ENCODE measurements at regions not wholly inside any gene's neighbourhood (a gene's known extent, or its start where the extent isn't known, plus 50 kb on each side); places are given as distances from the start of the nearest gene placed in this dataset.

- intact Hi-C loops (cut with micrococcal nuclease; ENCODE audit: unreplicated experiment) = no loop called here
- ChIA-PET CTCF (no interaction called here), RAD21 (ENCODE audit: unreplicated experiment) (no interaction called here), SMC1A (ENCODE audit: uncharacterized antibody, unreplicated experiment) (interaction anchor here (0.6 to 1.0 kb wide), 2 partner anchors 32 to 244 kb away, joined by 3 read pairs; no protein-coding TSS in a partner anchor), POLR2A (no interaction called here)
- Histone ChIP-seq H3K79me2 (ENCODE audit: control insufficient read depth, insufficient read depth, low read length) (no peaks in the 10 kb centered on the region), H3K36me3 (ENCODE audit: control insufficient read depth in 2 of 2, insufficient read depth in 2 of 2, low read length in 1 of 2) (no peaks in the 10 kb centered on the region), H2AFZ (ENCODE audit: control insufficient read depth, low read depth, low read length) (no peak overlapping the region), H3K27ac (ENCODE audit: control insufficient read depth, insufficient read depth) (no peak overlapping the region), H3K4me2 (ENCODE audit: control insufficient read depth, insufficient read depth) (no peak overlapping the region), H3K4me1 (ENCODE audit: control insufficient read depth, insufficient read depth, low read length) (no peaks in the 10 kb centered on the region), H3K9ac (ENCODE audit: control insufficient read depth, insufficient read depth, low read length) (no peak overlapping the region), H3K4me3 (no peak overlapping the region), H4K20me1 (ENCODE audit: control insufficient read depth, insufficient read depth) (no peaks in the 10 kb centered on the region), H3K27me3 (replicated peaks in 1 of 2; ENCODE audit: control insufficient read depth in 2 of 2, insufficient read depth in 2 of 2, low read length in 1 of 2) (no peaks in the 10 kb centered on the region), H3K9me3 (replicated peaks; ENCODE audit: control insufficient read depth, insufficient read depth, low read length) (no peaks in the 10 kb centered on the region)
- in situ Hi-C loops (cut with MboI) = no loop called here
- BruUV-seq (replicated peaks) = no TSS peak
- 58% methylated on average over 13 of the region's 13 CpGs for WGBS (ENCODE audit: insufficient coverage, insufficient replicate concordance, low lambda C conversion rate, missing lambda C conversion rate)
- FAIRE-seq (no peak), ATAC-seq (no peak), DNase-seq (ENCODE audit: low read depth, low spot score) (no peak)
- TF ChIP-seq NFXL1 (IDR thresholded peaks at IDR 0.05; ENCODE audit: borderline replicate concordance) = no peak
- TF ChIP-seq, protein P1, sequence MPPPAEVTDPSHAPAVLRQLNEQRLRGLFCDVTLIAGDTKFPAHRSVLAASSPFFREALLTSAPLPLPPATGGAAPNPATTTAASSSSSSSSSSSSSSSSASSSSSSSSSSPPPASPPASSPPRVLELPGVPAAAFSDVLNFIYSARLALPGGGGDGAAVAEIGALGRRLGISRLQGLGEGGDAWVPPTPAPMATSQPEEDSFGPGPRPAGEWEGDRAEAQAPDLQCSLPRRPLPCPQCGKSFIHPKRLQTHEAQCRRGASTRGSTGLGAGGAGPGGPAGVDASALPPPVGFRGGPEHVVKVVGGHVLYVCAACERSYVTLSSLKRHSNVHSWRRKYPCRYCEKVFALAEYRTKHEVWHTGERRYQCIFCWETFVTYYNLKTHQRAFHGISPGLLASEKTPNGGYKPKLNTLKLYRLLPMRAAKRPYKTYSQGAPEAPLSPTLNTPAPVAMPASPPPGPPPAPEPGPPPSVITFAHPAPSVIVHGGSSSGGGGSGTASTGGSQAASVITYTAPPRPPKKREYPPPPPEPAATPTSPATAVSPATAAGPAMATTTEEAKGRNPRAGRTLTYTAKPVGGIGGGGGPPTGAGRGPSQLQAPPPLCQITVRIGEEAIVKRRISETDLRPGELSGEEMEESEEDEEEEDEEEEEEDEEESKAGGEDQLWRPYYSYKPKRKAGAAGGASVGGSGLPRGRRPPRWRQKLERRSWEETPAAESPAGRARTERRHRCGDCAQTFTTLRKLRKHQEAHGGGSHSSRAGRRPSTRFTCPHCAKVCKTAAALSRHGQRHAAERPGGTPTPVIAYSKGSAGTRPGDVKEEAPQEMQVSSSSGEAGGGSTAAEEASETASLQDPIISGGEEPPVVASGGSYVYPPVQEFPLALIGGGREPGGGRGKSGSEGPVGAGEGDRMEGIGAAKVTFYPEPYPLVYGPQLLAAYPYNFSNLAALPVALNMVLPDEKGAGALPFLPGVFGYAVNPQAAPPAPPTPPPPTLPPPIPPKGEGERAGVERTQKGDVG (CRISPR knock-in tag; IDR thresholded peaks at IDR 0.05) = no peak
- TF ChIP-seq NR2C2 (IDR thresholded peaks at IDR 0.05; ENCODE audit: borderline replicate concordance, control insufficient read depth, insufficient read length, low read depth) = no peak
- no peak for TF ChIP-seq TCF12 (IDR thresholded peaks at IDR 0.05; ENCODE audit: low read depth, low read length)
- TF ChIP-seq BMI1 (IDR thresholded peaks at IDR 0.05; ENCODE audit: borderline replicate concordance) = no peak
- TF ChIP-seq PBX3 (IDR thresholded peaks at IDR 0.05; ENCODE audit: insufficient replicate concordance, low read depth, low read length) = no peak
- TF ChIP-seq SRF (IDR thresholded peaks at IDR 0.05; ENCODE audit: low read depth in 2 of 2, low read length in 2 of 2) = no peak
- no peak for TF ChIP-seq ZNF384 (IDR thresholded peaks at IDR 0.05; ENCODE audit: borderline replicate concordance, low read depth, low read length)
- no peak for TF ChIP-seq RAD51 (IDR thresholded peaks at IDR 0.05)
- no peak for TF ChIP-seq RB1 (IDR thresholded peaks at IDR 0.05; ENCODE audit: borderline replicate concordance)
- TF ChIP-seq, protein P2, sequence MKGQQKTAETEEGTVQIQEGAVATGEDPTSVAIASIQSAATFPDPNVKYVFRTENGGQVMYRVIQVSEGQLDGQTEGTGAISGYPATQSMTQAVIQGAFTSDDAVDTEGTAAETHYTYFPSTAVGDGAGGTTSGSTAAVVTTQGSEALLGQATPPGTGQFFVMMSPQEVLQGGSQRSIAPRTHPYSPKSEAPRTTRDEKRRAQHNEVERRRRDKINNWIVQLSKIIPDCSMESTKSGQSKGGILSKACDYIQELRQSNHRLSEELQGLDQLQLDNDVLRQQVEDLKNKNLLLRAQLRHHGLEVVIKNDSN (IDR thresholded peaks at IDR 0.05; ENCODE audit: borderline replicate concordance, extremely low read length, insufficient read depth, low read depth, low read length) = no peak
- TF ChIP-seq MYC (IDR thresholded peaks at IDR 0.05; ENCODE audit: insufficient read depth, insufficient read length, insufficient replicate concordance, low read length, severe bottlenecking) = no peak
- no peak for TF ChIP-seq MLLT1 (IDR thresholded peaks at IDR 0.05)
Observed at GRCh38 chr10:56646329-56647111, 285.5 kb upstream of the ZWINT start.

Data from GM12878 (cell line).